Urinary bladder (tissue), 3 donors: ENCODE measurements at regions not wholly inside any gene's neighbourhood (a gene's known extent, or its start where the extent isn't known, plus 50 kb on each side); places are given as distances from the start of the nearest gene placed in this dataset.

Experiments
- DNase-seq: peaks from one replicate; pipeline ENCODE4 v3.0.0-alpha.2; 2015; ENCODE audit errors: extremely low spot score
- H3K27ac ChIP-seq: one replicate; pipeline ENCODE4 v1.5.1; 2013; ENCODE audit warnings: low read depth, mild to moderate bottlenecking, moderate library complexity
- H3K36me3 ChIP-seq: one replicate; pipeline ENCODE4 v1.6.1; 2013; ENCODE audit warnings: mild to moderate bottlenecking, moderate library complexity; ENCODE audit not compliant: insufficient read depth
- H3K4me1 ChIP-seq: one replicate; pipeline ENCODE4 v1.6.1; 2013; ENCODE audit warnings: mild to moderate bottlenecking, moderate library complexity; ENCODE audit not compliant: insufficient read depth
- H3K4me3 ChIP-seq: one replicate; pipeline ENCODE4 v1.5.1; 2013; ENCODE audit warnings: low read depth, low read length
- WGBS: extraction: QIAGEN DNeasy Blood & Tissue Kit; methylation state at CpG from one replicate; pipeline ENCODE4 v1.1.7; 2013; 5-methylcytosine and 5-hydroxymethylcytosine counted together
- donor health status: healthy with polysubstance abuse.
- donor health status: healthy.

DNA sequence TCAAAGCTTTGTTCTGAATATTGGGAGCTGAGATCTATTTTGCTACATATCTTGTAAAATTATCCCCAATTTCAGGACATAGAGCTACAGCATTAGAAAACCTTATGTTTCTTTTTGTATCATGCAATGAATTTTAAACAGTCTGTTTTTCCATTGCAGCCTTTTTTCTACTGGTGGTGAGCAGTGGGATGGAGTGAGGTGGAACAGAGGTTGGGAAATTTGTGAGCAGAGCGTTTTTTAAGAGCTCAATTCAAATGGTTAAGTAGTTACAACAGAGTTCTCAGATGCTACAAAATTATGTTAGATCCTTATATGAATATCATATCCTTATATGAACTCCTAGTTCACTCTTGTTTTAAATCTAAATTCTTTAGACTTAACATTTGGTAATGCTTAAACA lies 139.0 kb upstream of the PLEKHG7 start:
- Histone ChIP-seq H3K4me1 (no peaks in the 10 kb centered on the region), H3K4me3 (no peak overlapping the region), H3K27ac (no peak overlapping the region), H3K36me3 (no peaks in the 10 kb centered on the region)
- DNase-seq, result no peak
- 41% methylated on average over 1 of the region's 1 CpG for WGBS

DNA sequence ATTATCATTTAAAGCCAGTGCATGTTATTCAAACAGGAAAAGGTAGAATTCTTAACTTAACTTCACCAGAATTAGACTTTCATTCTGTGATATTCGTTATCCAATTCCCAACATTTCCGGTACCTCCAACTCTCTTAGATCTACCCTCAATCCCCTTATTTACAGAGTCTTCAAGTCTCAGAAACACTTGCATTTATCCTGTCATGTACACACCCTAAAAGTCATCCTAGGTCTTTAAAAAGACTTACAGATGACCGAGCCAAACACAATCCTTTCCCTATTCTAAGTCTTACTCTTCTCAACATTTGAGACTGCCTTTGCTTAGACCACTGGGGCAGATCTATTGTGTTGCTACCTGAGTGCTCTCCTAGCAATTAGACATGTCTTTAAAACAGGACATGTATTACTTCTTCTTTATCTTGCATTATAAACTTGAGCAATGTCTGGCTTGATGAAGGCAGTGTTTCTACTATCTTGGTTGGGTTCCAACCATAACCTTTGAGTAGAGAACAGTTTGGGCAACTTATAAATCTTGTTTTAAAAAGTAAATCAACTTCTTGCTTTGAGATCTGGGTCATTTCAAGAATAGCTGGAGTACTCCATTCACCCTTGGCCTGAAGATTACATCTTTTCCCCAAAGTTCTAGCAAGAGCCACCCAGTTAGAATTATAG lies 140.6 kb upstream of the PLEKHG7 start:
- Histone ChIP-seq H3K27ac (peak overlapping the region; percentile 10), H3K4me3 (no peak overlapping the region), H3K36me3 (no peaks in the 10 kb centered on the region), H3K4me1 (no peaks in the 10 kb centered on the region)
- DNase-seq, result no peak
- 29% methylated on average over 3 of the region's 3 CpGs for WGBS

DNA sequence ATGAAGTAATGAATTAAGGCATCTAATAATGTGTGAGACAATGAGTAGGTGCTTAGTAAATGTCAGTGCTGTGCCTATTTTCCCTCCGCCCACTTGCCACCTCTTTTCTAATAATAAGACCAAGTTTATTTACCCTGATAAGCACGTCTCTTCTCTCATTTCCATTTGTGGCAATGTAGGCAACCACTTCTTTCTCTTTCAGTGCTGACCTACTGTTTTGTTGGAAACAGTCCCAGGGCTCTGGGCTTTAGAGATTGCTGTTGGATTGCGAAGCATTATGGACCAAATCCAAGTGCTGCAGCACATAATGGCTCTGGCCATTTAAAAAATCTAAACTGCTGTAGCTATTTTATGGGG lies 141.3 kb upstream of the PLEKHG7 start:
- DNase-seq, result peak; percentile 43
- no peaks in the 10 kb centered on the region for H3K4me1 ChIP-seq
- no peaks in the 10 kb centered on the region for H3K36me3 ChIP-seq
- H3K27ac ChIP-seq, result no peak overlapping the region
- 15% methylated on average over 3 of the region's 3 CpGs for WGBS
- no peak overlapping the region for H3K4me3 ChIP-seq

DNA sequence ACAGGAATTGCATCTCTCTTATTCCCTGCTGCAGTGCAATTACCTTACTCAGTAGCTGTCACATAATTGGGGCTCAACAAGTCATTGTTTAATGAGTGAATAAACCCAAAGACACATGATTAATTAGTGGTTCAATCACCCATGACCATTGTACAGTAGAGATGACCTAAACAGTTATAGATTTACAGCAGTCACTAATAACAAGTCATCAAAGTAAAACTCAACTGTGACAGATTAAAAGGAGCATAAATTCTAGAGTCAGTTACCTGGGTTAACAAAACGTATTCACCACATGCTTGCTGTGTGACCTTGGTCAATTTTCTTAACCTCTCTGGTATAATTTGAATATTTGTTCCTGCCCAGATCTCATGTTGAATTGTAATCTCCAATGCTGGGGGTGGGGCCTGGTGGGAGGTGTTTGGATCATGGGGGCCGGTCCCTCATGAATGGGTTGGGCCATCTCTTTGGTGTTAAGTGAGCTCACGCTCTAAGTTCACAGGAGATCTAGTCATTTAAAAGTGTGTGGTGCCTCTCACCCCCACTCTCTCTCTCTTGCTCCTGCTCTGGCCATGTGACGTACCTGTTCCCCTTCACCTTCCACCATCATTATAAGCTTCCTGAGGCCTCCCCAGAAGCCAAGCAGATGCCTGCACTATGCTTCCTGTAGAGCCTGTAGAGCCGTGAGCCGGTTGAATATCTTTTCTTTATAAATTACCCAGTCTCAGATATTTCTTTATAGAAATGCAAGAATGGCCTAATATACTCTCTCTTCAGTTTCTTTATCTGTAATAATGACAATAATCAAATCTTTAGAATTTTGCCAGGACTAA lies 141.9 kb upstream of the PLEKHG7 start:
- Histone ChIP-seq H3K36me3 (no peaks in the 10 kb centered on the region), H3K4me3 (no peak overlapping the region), H3K27ac (peak overlapping the region; percentile 2), H3K4me1 (no peaks in the 10 kb centered on the region)
- no peak for DNase-seq
- WGBS, result 78% methylated on average over 6 of the region's 6 CpGs

DNA sequence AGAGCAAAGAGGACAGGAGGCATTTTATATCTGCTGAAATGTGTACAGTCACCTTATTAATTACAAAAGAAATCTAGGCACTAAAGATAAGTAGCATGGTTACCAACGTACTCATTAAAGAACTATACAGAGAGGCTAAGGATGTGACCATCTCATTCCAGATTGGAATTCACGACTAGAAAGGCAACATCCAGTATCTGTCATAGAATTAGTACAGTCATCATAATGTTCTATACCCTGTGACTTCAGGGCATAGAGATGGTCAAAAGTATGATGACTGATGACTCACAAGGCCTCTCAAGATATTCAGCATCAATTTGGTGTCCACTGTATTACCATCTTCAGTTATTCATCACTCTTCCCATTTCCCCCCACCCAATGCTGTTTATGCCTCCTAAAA lies 144.0 kb upstream of the PLEKHG7 start:
- no peak overlapping the region for H3K27ac ChIP-seq
- no peaks in the 10 kb centered on the region for H3K36me3 ChIP-seq
- H3K4me3 ChIP-seq, result no peak overlapping the region
- DNase-seq, result no peak
- WGBS, result 54% methylated on average over 2 of the region's 2 CpGs
- H3K4me1 ChIP-seq, result no peaks in the 10 kb centered on the region

DNA sequence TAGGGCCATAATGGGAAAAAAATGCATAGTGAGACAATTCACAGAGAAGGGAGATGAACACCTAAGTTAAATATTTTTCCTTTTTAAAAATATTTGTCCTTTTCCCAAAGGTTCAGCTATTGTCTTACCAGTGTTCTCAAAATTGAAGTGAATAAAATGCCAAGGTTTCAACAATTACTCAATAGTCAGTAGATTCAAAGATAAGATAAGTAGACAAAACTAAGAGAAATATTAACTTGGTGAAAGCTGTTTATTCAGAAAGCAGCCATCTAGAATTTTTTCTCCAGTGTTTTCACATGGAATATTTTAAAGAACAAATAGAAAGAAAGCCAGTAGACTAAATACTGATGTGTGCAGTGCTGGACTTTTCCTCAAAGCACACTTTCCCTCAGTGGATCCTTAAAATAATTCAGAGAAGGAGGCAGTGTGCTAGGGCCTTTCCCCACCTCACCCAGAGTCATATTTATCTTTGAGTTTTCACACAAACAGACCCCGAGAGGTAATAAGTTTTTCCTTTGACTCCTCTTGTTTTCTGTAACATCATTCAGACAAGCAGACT lies 144.5 kb upstream of the PLEKHG7 start:
- no peak for DNase-seq
- no peak overlapping the region for H3K4me3 ChIP-seq
- 51% methylated on average over 1 of the region's 1 CpG for WGBS
- no peaks in the 10 kb centered on the region for H3K36me3 ChIP-seq
- H3K4me1 ChIP-seq, result no peaks in the 10 kb centered on the region
- no peak overlapping the region for H3K27ac ChIP-seq

DNA sequence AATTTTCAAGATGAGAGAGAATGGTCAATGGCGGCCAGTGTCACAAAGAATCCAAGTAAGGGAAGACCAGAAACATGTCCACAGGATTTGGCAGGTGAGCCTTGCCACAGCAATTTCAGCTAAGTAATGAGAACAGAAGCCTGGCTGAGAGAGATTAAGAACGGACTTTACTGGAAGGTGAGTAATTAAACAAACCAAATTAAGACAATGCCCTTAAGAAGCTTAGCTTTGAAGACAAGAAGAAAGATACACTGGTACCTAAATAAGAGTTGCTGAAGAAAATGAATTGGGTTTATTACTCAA lies 145.4 kb upstream of the PLEKHG7 start:
- Histone ChIP-seq H3K4me3 (no peak overlapping the region), H3K4me1 (no peaks in the 10 kb centered on the region), H3K36me3 (no peaks in the 10 kb centered on the region), H3K27ac (no peak overlapping the region)
- DNase-seq, result no peak
- WGBS, result 93% methylated on average over 2 of the region's 2 CpGs

DNA sequence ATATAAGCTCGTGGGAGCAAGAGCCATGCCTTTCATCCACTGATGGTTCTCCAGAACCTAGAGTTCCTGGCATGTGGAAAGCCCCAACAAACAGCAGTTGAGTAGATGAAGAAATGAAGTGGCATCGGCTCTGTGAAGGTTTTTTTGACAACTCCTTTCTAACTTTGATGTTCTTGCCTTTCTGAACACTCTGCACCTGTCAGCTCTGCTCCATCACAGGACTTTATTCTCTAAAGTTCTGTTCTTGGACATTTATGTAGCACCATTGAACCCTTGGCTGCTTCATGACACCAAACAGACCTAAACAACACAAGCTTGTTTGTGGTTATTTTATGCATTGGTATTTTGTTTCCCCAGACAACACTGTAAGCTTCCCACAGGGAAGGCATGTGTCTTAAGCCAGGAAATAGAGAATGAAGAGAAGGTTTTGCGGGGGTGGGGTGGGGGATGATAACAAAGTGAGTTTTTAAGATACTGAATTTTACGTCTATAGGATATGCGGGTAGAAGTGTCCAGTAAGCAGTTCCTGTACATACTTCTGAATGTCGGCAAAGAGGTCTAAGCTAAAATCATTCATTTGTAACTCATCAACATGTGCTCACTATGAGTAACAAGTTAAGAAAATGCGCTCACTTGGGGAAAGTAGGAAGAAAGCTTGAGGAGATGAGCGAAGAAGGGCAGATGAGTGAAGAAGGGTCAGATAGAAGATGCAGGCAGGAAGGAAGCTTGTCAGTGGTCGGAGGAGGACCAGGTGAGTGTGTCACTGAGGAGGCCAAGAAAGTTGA lies 146.0 kb upstream of the PLEKHG7 start:
- H3K36me3 ChIP-seq, result no peaks in the 10 kb centered on the region
- no peaks in the 10 kb centered on the region for H3K4me1 ChIP-seq
- DNase-seq, result no peak
- no peak overlapping the region for H3K27ac ChIP-seq
- no peak overlapping the region for H3K4me3 ChIP-seq
- 93% methylated on average over 9 of the region's 9 CpGs for WGBS

DNA sequence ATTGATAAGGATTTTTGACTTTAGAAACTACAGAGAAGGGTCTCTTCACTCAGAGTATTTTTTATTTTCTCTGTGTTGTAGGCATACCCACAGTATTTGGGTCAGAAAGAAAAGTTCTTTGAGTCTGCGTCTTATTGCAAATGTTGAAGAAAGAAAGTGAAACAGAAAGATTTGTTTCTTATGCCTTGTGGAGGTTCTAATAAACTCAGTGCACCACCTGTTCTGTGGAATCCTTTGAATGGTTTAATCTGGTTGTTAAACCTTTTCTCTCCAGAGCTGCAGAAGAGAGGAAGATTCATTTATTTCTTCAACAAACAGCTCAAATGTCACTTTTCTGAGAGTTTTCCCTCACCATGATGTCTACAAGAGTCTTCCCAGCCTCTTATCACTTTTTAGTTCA lies 146.6 kb upstream of the PLEKHG7 start:
- DNase-seq, result no peak
- Histone ChIP-seq H3K27ac (no peak overlapping the region), H3K36me3 (no peaks in the 10 kb centered on the region), H3K4me1 (no peaks in the 10 kb centered on the region), H3K4me3 (no peak overlapping the region)
- 77% methylated on average over 1 of the region's 1 CpG for WGBS

DNA sequence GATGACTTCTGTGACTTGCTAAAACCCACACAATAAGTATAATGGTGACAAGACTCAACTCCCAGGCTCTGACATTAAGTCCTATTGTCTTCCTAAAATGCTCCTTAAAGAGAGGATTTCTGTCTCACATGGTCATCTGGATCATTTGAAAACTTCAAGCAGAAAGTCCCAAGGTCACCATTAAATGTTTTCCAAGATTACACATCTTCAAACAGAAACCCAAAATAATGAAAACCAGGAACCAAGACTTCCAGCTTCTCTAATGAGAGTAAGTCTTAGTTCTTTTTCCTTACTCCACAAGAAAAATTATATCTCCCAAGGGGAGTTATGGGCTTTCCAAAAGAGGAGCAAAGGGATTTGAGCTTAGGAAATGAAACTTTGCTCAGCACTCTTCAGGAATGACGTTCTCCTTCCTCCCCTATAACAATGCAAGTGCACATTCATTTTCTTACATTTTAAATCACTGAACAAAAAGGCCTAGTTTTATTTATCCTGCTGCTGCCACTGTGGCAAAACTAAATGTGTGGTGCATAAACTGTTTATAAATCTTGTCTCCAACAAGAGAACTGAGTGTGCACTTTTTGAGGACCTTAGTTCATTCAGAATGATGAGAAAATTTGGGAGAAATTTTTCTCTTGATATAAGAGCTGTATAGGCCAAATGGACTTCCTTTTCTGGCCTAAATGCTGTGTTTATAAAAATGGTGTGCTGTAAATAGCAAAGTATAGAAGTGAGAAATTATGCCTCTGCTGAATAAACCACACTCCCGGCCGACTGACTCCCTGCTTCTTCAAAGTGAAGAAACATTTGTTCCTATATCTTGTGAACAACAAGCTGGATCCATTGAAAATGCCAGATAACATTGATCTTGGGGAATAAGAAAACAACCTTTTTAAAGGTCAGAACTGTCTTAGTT lies 148.4 kb upstream of the PLEKHG7 start:
- Histone ChIP-seq H3K4me3 (no peak overlapping the region), H3K4me1 (no peaks in the 10 kb centered on the region), H3K36me3 (no peaks in the 10 kb centered on the region), H3K27ac (no peak overlapping the region)
- 63% methylated on average over 3 of the region's 3 CpGs for WGBS
- DNase-seq, result no peak

DNA sequence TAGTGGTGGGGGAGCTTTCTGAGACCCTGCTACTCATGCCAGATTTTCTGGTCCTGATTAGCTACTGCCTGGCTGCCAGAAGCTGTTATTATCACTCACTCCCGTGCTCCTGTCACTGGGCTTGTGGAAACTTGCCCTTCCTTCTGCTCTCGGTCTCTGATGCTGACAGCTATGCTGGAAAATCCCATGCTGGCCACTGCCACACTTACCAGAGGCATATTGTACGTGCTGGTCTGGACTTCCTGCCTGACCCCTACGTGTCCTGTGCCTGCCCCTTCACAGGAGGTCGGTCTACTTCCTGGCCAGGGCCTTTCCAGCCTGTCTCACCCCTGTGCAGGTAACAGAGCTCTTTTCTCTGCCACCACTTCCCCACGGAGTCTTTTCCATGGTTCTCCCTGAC lies 149.4 kb upstream of the PLEKHG7 start:
- 38% methylated on average over 6 of the region's 6 CpGs for WGBS
- no peak for DNase-seq
- Histone ChIP-seq H3K36me3 (no peaks in the 10 kb centered on the region), H3K4me3 (no peak overlapping the region), H3K4me1 (no peaks in the 10 kb centered on the region), H3K27ac (no peak overlapping the region)

DNA sequence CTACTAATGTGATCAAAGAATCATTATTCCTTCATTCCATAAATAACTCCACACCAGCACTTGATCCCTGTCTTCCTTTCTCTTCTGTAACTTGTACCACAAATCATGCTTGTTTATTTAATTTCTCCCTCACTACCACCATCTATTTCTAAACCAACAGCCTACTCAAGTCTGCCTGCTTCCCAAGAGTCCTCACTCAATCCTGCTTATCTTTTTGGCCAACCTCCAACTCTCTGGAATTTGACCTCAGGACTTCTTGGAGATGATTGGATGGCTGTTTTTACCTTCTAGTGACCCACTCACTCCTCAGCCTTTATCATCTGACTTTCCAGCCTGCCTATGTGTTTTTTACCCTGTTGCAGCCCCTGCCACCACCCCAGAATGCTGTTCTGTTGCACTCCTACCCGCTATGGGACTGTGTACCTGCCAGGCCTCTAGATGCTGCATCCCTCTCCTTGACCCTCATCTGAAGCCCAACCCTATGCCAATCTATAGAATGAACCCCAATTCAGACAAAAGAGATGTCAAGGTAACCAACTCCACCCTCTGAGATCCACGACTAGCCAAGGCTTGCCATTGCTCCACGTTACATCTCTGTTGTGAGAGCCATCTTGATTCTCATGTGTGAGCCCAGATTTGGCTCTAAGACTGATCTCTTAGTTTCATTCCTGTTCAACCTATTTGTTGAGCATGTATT lies 150.2 kb upstream of the PLEKHG7 start:
- Histone ChIP-seq H3K27ac (no peak overlapping the region), H3K36me3 (no peaks in the 10 kb centered on the region), H3K4me3 (no peak overlapping the region), H3K4me1 (no peaks in the 10 kb centered on the region)
- WGBS, result 94% methylated on average over 3 of the region's 3 CpGs
- DNase-seq, result no peak
